Limb (tissue), 2 donors: ENCODE measurements at regions not wholly inside any gene's neighbourhood (a gene's known extent, or its start where the extent isn't known, plus 50 kb on each side); places are given as distances from the start of the nearest gene placed in this dataset.
"Not testable (repeated sequence)": the region's sequence is repeated elsewhere in the genome, so short reads cannot be mapped to it uniquely, and the experiment has no call there.

Experiments used
- DNase-seq, 2 donors: peaks; one replicate each; pipeline ENCODE4 v3.0.0-alpha.2; 2016; ENCODE audit errors: extremely low spot score in 2 of 2

DNA sequence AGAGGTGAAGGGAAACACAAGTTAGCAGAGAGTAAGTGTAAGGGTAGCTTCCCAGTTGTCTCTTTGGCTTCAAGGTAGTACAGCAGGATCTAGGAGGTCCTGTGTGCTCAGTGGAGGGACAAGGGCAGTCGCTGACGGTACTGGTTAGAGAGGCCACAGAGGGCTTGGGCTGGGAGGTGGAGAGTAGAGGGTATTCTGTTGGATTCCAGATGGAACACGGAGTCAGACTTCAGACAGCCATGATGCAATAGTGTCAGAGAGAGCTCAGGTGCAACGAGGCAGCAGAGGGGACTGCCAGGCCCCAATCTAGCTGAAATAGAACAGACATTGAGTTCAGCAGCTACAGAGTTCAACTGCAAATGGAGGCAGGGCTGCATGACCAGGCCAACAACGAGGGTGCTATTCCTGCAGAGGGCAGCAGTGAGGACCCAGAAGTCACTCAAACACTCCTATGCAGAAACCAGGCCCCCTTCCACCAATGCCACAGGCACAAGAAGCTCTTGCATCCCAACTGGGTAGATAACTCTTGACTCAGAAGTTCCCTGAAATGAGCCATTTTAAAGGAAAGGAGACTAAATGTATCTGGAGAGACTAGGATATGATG lies 325.0 kb upstream of the ESRRG start:
- DNase-seq: no peak

DNA sequence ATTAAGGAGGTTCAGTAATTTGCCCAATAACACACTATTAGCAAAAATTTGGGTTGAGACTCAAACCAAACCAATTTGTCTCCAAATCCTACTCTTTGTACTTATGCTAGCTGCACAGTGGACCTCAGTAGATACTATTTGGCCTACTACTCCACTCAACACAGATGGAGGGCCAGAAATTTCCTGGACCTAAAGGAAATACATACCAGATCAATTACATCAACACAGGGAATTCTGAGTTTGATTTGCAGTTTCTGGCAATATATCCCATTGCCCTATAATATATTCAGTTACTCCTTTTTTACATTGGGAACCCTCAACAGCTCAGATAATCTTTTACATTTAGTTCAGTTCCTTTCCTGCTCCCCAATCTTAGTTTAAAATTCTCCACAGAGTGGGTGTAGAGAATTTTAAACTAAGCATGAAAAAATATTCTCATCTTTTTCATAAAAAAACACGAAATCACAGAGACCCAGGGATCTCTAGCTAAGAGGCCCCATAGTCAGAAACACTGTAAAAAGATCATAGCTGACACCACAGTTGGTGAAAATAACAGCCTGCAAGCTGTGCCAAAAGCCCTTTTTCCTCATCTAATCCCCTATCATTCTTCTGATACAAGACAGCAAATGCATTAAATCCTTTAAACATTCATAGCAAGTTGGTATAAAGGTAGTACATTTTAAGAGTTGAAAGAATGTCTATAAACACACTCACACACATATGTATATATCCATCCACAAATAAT lies 317.7 kb upstream of the ESRRG start:
- no peak for DNase-seq

DNA sequence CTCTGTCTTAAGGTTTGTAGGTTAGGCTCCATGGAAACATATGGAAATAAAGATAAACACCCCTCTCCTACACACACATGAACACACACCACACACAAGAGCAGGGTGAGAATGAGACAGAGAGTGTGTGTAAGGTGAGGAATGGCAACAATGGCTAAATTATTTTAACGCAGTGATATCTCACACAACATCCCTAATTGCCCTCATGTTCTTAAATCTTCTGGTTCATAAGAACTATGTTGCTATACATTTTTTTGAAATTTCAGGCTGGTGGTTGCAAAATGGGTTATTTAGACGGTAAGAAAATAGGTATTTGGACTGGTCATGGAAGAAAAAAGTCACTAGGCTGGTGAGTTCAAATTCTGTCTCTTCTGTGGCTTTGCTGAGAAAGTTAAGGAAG lies 316.7 kb upstream of the ESRRG start:
- DNase-seq: no peak

DNA sequence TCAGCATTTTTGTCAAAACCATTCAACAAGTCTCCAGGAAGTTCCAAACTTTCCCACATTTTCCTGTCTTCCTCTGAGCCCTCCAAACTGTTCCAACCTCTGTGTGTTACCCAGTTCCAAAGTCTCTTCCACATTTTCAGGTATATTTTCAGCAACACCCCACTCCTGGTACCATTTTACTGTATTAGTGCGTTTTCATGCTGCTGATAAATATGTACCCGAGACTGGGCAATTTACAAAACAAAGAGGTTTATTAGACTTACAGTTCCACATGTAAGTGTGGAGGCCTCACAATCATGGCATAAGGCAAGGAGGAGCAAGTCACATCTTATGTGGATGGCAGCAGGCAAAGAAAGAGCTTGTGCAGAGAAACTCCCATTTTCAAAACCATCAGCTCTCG lies 315.9 kb upstream of the ESRRG start:
- DNase-seq: not testable (repeated sequence)

DNA sequence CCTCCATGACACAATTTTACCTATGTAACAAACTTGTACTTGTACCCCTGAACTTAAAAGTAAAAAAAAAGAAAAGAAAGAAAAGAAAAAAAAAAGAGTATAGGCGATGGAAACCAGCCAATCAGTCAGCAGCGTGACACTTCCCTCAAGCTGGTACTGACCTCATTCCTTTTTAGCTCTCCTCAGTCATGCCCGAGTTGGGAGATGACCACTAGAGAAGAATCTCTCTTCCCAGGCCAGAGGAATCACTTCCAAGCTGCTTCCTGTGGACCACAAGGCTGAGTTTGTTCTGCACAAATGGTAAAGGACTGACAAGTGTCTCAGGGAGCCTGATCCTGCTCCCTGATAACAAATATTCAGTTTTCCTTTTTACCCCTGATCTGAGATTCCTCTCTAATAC lies 313.5 kb upstream of the ESRRG start:
- DNase-seq: no peak

DNA sequence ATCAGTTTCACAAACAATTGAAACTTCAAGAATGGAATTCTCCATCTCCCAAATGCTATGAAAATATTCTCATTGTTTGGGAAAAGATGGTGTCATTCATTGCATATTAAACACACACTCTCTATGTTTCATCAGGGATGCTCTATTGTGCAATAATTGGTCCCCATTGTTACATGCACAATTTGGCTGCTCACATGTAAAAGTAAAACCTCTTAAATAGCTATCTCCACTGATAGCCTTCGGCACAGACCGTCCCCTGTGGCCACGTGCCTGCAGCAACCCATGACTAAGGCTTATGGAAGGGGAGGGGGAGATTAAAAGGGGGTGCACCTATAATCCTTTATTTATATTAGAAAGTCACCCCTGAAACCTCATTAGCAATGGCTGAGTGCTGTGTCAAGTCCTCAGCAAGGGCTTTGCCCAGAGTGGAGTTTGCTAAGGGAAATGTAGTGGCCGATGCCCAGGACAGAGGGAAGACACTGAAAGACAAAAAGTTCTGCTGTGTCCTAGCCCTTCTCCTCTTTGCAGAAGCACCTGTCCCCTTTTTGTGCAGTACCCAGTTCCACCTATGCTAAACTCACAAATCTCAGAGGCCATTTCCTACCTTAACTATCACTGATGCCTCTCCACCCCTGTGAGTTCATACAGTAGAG lies 309.6 kb upstream of the ESRRG start:
- DNase-seq: no peak

DNA sequence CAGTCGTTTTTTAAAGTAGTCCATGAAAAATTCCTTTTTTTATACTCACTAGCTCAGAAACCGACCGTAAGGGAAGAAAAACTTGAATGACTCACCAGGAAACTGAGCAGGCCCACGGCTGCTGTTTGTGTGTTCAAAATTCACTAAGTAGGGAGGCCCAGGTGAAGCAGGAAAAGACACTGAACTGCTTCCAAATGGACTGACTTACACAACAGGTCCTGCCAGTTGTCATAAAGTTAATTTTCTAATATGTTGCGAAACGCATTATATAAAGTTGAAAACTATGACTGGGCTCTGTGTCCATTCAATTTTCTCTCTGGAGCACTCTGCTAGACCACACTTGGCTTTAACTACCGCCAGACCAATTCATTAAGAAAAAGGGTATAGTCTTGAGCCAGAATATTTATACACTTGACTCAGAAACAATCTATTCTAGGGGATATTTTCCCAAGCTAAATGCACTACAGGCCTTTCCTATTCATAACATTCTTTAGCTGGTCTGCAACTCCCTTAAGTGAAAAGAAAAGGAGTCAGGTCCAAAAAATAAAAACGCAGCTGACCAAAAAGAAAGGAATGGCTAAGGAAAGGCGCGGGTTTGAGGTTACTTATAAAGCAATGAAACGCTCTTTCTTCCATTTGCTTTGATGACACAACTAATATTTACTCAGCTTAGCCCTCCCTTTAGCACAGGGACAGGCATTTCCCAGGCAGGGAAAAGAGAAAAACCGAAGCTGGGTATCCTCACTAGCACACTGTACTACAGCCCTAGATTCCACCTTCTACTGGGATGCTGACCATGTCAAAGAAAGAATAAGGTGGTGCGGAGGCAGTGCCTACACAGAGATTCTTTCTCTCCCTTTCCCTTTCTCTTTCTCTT lies 306.3 kb upstream of the ESRRG start:
- peak in 1 of 2 donors; percentile 61 for DNase-seq

DNA sequence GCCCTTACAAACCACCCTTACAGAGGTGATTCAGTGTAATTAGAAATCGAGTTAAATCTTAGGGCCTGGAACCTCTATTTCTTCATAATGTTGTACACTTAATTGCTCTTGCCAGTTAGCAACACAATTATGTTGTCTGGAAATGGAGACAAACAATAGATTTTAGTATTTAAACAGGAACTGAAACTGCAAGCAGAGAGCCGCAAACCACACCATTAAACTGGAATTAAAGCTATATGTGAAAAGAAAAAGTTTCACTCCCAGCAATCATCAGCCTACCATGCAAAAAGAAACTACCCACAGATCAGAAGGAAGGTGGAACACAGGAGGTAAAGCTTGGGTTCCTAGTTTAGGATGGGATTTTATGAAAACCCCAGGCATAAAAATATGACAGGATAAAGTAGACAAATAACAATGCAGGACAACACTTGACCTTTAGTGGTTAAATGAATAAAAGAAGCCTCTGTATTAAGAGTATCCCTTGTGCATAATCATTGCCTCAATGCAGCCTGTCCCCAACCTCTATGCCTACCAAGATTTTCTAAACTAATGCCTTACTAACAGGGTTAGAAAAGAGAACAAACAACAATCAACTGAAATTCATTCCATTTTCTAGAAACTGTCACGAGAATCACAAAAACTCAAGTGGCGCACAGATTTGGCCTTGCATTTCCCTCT lies 304.3 kb upstream of the ESRRG start:
- DNase-seq: no peak

DNA sequence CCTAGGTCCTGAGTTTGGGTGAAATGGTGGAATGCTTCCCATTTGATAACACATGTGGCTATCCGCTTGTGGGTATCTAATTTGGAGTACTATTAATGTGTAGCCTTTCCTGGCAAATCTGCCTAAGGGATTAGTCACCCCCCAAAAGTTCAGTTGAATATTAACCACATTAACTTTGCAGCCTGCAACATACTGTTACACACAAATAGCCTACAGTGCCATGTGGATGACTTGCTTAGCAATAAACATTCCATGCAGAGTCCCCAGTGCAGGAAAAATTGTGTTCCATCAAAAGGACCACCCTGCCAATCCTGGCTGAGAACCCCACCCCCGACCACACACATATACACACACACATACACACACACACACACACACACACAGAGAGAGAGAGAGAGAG lies 303.3 kb upstream of the ESRRG start:
- DNase-seq: no peak

DNA sequence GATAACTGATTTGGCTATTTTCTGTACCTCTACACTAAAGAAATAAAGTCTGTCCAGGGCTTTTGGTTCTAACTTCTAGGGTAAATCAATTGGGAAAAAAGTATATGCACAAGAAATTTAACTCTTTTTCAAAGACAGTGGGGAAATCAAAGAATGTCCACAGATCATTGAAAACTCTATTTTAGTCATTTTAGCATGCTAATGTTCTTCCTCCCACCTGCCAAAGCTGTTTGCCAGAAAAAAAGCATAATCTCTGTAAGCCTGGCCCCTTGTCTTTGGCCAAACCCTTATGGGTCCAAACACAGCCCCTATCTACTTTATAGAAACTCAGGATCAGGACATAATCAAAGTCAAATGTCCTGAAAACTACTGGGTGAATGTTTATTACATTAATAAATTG lies 302.2 kb upstream of the ESRRG start:
- DNase-seq: peak in 1 of 2 donors; percentile 5

DNA sequence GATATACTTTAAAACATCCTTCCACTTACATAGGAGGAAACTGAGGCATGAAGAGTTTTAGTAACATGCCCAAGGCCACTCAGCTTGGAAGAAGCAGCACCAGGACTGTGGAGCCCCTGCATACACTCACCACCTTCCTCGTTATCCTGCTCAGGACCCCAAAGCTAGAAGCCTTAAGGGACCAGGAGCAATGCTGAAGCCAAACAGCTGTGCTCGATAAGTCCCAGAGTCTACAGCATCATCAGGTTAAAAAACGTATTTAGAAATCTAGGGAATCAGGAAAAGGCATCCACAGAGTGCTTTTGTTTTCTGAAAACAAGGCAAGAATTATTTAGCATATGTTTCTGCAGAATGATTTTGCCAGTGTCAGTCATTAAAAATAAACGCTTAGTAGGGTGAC lies 301.7 kb upstream of the ESRRG start:
- no peak for DNase-seq

DNA sequence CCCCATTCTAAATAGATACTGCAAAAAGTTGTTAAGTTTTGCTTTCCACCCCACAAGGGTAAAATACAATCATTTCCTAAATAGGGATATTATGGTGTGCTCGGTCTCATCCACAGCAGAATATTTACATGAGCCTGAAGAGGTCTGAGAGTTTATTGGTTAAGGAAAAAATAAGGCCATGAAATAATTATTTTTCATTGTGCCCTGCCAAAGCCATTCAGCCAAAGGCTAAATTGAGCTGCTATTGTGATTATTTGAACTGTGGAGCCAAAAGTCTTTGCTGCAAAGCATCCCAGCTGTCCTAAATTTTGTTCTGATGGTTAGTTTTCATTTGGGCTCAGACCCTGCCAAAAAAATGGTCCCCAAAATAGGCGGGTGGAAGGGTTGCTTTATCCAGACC lies 298.7 kb upstream of the ESRRG start:
- peak in 1 of 2 donors; percentile 5 for DNase-seq

DNA sequence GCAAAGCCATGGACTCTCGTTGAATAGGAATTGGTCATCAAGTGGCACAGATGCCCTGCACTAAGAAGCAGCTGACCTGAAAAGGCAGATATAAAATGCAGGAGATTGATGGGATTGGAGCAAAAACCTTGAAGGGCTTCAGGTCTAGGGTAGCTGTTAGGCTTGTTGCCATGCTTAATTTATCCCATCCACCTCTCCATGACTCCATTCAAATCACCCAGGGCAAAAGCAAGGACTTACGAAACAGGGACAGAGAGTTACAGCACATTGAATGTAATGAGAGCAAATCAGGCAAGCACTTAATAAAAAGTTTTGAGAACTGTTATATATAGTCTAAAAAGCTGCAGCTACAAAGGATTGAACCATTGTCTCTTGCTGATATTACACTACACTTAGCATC lies 298.2 kb upstream of the ESRRG start:
- DNase-seq: no peak

DNA sequence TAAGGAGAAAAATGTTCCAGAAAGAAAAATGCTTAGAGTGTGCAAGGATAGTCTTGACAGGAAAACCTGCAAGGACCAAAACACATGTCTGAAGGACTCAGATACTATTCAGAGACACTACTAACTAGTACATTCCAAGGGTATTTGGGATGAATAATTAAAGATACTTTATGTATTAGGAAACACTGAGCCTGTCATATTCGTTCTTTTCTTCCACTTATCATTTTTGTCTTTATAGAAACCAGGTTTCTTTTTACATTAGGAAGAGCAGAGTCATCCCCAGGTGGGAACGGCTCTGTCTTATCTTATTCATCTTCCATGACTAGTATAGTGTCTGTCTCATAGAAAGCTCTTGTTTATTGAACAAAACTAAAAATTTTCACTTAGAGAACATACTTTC lies 296.2 kb upstream of the ESRRG start:
- no peak for DNase-seq

DNA sequence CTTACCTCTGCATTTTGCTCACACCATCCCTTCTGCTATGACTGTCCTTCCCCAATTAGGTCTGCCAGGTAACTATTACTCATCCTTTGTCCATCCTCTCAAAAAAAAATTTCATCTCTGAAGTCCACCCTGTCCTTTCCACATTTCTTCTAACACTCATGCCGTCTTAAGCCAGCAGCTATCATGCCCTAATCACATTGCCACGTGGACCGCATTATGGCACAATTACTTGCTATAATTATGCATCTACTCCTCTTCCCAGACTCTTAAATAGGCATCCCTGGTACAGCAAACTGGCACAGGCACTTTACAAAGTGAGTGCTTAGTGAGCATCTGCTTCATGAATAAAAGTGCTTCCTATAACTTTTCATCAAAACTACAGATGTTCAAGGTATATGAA lies 295.4 kb upstream of the ESRRG start:
- no peak for DNase-seq

DNA sequence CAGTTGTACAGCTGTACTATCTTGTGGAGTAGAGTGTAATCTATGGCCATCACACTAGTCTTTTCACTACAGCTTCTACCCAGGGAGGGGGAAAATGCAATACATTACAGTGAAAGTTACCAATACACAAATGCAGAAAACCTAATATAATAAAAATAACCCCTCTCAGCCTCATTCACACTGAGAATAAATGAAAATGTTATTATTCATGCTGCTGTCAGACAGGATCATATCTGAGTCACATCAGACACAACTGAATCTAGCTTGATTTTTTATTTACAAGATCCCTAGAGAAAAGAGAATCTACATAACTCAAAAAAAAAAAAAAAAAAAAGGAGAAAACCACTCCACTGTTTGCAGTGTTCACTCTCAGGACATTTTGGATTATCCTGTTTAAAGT lies 293.9 kb upstream of the ESRRG start:
- DNase-seq: no peak

DNA sequence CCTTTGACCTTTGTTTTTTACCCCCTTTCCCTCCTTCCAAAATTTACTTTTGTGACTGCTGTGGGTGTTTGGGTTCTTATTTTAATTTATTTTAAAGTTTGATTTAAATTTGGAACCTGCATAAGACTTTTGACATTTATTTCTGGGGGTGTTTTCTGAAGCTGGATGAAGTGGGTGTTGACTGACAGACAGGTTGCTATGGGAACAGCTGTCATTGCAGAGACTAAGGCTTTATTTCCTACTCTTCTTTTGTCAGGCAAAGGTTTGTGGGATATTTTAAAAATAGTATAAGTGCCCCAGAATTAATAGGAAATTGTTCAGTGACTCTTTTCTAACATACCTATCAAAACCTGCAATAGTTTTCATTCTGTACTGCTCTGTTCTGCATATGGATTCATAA lies 290.8 kb upstream of the ESRRG start:
- no peak for DNase-seq

DNA sequence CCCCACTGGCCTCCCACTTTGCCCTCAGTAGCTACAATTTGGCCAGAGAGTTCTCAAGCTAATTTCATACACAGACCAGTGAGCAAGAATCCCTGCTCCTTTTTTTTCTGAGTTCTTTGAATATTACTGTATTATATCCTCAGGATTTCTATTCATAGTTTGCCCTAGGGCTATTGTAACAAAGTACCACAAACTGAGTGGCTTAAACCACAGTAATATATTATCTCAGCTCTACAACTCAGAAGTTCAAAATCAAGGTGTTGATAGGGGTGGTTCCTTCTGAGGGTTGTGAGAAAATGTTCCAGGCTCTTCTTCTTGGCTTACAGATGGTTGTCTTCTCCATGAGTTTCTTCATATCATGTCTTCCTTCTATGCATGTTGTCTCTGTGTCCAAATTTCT lies 289.4 kb upstream of the ESRRG start:
- no peak for DNase-seq

DNA sequence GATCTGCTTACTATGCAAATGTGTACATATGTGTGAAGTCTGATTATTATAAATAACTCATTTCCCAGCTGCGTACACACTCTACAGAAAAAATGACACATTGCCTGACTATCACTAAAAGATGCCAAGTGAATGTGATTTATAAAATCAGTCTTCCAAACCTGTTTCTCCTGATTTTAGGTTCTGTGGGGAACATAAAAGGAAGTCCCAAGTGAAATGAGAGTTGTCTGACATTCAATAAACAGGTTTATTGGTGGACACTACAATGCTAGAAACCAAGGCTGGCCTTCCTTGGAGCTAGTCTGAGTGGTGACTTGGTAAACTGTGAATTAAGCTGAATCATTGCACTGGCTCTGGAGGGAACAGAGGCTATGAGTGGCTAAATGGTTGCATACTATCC lies 287.9 kb upstream of the ESRRG start:
- no peak for DNase-seq

DNA sequence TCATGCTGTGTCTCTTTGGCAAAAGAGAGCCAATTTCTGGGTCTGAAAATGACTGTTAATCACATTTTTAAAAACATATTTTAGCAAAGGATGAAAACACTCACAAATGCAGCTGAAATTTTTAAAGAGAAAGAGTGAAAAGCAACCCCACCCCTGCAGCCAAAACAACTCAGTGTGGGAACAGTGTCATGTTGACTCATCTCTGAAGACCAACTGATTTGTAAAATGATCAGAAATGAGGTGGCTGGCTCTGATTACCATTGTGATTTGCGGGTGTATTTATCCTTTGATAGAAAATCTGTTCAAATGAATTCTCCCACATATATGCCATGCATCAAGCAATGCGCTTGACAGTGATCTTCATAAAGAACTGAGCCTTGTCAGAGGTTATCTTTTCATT lies 287.0 kb upstream of the ESRRG start:
- no peak for DNase-seq

DNA sequence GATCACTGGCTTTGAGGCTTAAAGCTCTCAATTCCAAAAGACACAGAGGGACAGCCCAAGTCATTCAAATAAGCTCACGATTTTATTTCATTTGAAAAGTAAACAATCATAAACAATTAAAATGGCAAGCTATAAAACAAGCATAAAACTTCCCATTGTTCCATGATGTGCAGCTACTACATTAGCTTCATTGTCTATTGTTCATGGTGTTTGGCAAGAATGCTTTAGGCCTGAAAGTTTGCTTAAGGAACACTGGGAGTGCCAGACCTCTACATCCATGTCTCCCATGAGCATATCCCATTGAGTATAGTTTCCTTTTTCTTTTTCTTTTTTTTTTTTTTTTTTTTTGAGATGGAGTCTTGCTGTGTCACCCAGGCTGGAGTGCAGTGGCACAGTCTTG lies 286.1 kb upstream of the ESRRG start:
- DNase-seq: no peak
